Neural cell (in vitro differentiated cells): ENCODE measurements at regions not wholly inside any gene's neighbourhood (a gene's known extent, or its start where the extent isn't known, plus 50 kb on each side); places are given as distances from the start of the nearest gene placed in this dataset.

ENCODE experiments used
- EP300 ChIP-seq: fragments of 450-650 bp; conservative IDR thresholded peaks from 2 replicates; pipeline ENCODE4 v1.6.1; 2014; ENCODE audit warnings: antibody characterized with exemption, mild to moderate bottlenecking, moderate library complexity; ENCODE audit not compliant: poor library complexity, severe bottlenecking
- RAD21 ChIP-seq: fragments of 450-650 bp; conservative IDR thresholded peaks from 2 replicates; pipeline ENCODE4 v1.6.1; 2014; ENCODE audit warnings: antibody characterized with exemption, mild to moderate bottlenecking, moderate library complexity
- TF ChIP-seq, protein P1 (sequence below): fragments of 450-650 bp; IDR thresholded peaks from 2 replicates; pipeline ENCODE4 v1.5.1; 2014; ENCODE audit warnings: antibody characterized with exemption, mild to moderate bottlenecking, moderate library complexity; ENCODE audit not compliant: poor library complexity, severe bottlenecking

DNA sequence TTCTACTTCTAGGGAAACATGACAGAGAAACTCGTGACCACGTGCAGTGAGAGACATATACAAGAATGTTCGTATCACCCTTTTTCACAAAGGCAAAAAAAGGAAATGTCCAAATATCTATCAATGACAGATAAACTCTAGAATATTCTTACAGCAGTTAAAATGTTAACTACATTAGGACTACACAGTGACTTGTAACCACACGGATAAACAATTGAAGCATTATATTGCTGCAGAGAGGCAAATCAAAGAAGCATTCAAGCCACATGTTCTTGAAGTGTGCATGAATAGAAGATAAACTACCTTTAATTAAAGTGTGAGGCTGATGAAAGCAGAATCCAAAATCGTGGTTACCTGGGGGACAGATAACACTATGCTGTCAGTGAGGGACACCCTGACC lies 935.3 kb upstream of the KLHL29 start:
- TF ChIP-seq, protein P1, sequence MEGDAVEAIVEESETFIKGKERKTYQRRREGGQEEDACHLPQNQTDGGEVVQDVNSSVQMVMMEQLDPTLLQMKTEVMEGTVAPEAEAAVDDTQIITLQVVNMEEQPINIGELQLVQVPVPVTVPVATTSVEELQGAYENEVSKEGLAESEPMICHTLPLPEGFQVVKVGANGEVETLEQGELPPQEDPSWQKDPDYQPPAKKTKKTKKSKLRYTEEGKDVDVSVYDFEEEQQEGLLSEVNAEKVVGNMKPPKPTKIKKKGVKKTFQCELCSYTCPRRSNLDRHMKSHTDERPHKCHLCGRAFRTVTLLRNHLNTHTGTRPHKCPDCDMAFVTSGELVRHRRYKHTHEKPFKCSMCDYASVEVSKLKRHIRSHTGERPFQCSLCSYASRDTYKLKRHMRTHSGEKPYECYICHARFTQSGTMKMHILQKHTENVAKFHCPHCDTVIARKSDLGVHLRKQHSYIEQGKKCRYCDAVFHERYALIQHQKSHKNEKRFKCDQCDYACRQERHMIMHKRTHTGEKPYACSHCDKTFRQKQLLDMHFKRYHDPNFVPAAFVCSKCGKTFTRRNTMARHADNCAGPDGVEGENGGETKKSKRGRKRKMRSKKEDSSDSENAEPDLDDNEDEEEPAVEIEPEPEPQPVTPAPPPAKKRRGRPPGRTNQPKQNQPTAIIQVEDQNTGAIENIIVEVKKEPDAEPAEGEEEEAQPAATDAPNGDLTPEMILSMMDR: no peak
- TF ChIP-seq RAD21: no peak
- no peak for TF ChIP-seq EP300
